NCI-H226 (cell line): ENCODE measurements at regions not wholly inside any gene's neighbourhood (a gene's known extent, or its start where the extent isn't known, plus 50 kb on each side); places are given as distances from the start of the nearest gene placed in this dataset.
"Not testable (repeated sequence)": the region's sequence is repeated elsewhere in the genome, so short reads cannot be mapped to it uniquely, and the experiment has no call there.

Source experiments
- DNase-seq: peaks from one replicate; pipeline ENCODE4 v3.0.0-alpha.2; 2015

DNA sequence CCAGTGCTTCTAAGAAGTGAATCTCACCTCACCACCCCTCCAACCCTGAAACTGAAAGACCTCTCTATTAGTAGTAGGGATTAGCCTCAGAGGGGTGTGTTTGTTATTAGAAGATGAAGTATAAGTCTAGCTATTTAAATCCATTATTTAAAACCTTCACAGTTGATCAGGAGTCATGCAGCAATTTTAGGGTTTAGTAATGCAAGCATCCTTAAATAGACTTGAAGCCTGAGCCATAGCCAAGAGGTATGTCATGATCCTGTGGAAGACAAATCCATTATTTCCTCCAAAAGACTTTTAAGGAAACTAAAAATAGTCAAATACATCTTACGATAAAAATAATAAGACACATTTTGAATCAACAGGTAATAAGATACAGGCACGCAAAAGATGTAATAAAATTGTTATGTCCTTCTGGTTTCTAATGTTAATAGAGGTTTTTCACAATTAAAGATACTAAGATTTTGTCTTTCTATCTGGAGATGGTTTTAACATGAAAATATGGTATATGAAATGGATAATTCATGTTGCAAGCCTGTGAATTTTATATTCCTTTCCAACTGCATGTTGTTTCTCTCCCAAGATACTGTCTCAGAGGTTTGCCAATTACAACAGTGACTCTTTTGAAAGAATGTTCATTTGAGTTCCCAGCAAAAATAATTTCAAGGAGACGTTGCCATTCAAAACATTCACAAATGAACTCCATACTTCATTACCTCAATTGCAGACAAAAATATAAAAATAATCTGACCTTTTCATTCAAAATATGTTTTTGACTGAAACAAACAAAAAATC, 68.0 kb downstream of the LUZP4 start:
- no peak for DNase-seq

GRCh38 chrX:115359508-115359907, 70.0 kb downstream of the LUZP4 start:
- DNase-seq, result not testable (repeated sequence)

GRCh38 chrX:115360220-115360781, 70.8 kb downstream of the LUZP4 start:
- DNase-seq, result no peak

DNA sequence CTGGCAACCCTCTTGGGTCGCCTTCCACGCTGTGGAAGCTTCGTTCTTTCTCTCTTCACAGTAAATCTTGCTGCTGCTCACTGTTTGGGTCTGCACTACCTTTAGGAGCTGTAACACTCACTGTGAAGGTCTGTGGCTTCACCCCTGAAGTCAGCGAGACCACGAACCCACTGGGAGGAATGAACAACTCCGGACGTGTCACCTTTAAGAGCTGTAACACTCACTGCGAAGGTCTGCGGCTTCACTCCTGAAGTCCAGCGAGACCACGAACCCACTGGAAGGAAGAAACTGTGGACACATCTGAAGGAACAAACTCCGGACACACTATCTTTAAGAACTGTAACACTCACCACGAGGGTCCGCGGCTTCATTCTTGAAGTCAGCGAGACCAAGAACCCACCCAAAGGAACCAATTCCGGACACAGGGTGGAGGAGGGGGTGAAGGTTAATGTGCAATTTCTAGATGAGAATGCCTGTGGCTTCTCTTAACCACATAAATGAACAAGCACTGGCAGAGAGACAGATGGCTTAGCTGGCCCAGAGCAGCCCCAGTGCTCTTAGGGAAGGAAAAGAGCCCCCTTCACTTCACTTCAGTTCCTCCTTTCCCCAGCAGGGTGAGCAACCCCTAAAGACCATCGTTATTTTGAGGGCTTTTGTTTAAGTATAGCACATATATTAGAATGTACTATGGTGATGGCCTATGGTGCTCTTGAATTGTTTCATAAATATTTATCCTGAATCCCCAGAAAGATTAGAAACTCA, 73.0 kb downstream of the LUZP4 start:
- DNase-seq, result no peak

- DNase-seq, result no peak
Observed at GRCh38 chrX:115363372-115363771, 73.9 kb downstream of the LUZP4 start.

GRCh38 chrX:115363897-115364296, 74.4 kb downstream of the LUZP4 start:
- DNase-seq, result no peak

DNA sequence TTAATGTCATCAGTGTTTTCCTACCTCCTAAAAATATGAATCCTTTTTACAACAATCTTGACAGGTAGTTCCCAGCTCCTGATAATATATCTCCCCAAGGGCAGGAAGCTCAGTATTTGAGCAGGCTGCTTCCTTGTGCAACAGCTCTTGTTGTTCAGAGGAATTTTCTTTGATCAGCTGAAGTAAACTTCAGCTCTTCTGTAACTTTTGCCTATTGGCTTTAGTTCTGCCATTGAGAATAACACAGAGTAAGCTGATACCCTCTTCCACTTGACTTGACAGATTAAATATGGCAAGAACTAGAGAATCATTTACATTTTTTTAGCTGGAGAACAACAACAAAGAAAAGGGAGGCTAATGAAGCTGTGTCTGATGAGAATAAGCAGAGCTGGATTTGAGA, 75.2 kb downstream of the LUZP4 start:
- DNase-seq, result peak; percentile 8

GRCh38 chrX:115366535-115366934, 77.0 kb downstream of the LUZP4 start:
- no peak for DNase-seq

DNA sequence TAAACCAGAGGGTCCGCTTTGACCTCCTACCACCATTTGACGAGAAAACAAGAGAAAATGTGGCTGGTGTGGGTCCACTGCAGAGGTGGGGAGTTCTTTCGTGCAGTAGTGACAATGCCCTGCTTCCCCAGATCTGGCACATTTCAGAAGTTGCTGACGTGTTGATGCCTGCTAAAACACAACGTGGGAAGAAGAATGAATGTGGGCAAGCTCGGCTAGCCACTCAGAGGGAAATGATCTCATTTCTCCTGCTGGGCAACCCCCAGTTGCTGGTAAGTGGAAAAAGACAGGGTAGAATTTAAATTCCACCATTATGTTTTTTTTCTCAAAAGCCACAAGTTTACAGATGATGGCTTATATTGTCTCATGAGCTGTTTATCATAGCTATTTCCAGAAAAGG, 77.9 kb downstream of the LUZP4 start:
- peak; percentile 10 for DNase-seq

- DNase-seq, result no peak
Observed at GRCh38 chrX:115367951-115368350, 78.4 kb downstream of the LUZP4 start.

- DNase-seq, result no peak
Observed at GRCh38 chrX:115368876-115369275, 79.4 kb downstream of the LUZP4 start.

GRCh38 chrX:115372152-115372551, 82.6 kb downstream of the LUZP4 start:
- DNase-seq, result peak; percentile 60

GRCh38 chrX:115373308-115373707, 83.8 kb downstream of the LUZP4 start:
- no peak for DNase-seq

GRCh38 chrX:115378471-115378870, 89.0 kb downstream of the LUZP4 start:
- DNase-seq, result peak; percentile 37

- DNase-seq, result no peak
Observed at GRCh38 chrX:115387327-115387726, 97.8 kb downstream of the LUZP4 start.

DNA sequence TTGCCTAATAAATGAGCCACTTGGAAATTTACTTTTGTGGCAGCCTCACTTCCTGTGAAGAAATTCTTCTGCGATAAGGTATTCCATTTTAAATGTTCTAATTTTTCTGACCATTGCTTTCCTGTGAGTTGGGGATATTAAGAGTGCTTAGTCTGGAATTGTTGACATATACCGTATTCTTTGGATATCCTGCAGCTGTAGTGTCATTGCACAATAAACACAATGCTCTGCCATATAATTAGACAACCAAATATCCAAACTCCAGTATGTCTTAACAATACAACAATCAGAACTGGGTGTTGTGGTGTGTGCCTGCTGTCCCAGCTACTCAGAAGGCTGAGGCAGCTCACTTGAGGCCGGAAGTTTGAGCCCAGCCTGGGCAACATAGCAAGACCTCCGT, 99.4 kb downstream of the LUZP4 start:
- DNase-seq, result no peak

- DNase-seq, result no peak
Observed at GRCh38 chrX:115390078-115390477, 100.6 kb downstream of the LUZP4 start.

- DNase-seq, result no peak
Observed at GRCh38 chrX:115392031-115392430, 102.5 kb downstream of the LUZP4 start.

GRCh38 chrX:115392871-115393270, 103.4 kb downstream of the LUZP4 start:
- DNase-seq, result no peak

DNA sequence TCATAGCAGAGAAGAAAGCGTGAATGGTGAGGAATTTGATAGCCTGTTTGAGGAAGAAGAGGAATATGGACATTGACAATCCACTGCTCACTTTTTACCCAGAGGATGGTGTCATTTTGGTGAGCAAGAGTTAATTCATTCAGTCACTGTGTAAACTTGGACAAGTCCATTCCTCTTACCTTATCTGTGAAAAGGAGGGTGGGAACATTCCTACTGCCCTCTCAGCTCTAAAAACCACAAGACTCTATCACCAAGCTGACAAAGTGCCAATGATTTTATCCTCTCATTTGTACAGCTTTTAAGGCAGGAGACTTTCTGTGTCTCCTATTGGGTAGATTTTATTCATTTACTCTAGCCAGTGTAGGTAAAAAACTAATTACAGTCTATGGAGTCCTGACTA, 103.8 kb downstream of the LUZP4 start:
- peak; percentile 80 for DNase-seq

DNA sequence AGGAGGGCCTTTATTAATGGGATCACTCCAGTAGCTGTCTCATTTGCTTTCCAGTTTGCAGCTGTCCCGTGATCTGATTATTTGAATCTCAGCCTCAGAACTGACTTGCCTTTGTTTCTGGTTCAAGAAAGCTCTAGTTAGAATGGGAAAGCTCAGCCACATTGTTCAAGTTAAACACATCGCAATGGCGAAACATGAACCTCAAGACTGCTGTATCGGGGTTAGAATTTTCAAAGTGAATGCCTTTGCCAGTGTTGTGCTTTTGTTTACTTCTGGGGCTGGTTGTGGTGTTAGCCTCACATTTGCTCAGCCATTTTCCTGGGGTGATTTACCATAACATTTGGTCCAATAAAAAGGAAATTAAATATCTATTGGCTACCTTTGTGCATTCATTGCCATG, 105.3 kb downstream of the LUZP4 start:
- DNase-seq, result not testable (repeated sequence)

- DNase-seq, result no peak
Observed at GRCh38 chrX:115399306-115399705, 109.8 kb downstream of the LUZP4 start.

DNA sequence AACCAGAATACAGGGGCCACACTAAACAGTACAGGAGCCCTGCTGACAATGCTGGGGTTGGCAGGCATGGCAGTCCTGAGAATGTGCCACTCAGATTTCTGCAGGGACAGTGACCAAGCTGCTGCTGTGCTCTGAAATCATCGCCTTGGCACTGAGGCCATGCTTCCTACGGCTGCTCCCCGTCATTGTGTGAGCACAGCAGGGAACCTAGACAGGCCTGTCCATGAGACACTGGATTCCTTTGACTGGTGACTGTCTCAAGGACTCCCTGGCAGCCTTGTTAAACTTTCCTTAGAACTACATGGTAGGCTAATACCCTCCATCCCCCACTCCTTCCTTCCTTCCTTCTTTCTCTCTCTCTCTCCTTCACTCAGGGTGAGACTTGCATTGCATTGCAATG, 111.4 kb downstream of the LUZP4 start:
- no peak for DNase-seq

DNA sequence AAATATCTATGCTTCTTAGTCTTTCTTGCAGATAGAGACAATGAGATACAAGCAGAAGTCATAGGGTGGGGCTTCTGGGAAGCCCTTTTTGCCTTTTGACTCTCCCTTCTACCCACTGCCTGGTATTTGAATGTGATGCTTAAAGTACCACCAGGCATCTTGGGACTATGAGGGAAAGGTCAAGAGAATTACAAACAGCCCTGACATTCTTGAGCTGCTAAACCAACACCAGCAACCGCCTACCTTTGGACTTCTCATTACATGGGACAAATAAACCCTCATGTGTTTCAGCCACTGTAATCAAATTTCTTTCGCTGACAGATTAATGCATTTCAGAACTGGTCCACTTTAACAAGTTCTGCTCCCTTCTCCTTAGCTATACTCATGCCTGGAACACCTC, 112.8 kb downstream of the LUZP4 start:
- no peak for DNase-seq
